ENCODE measurements at regions not wholly inside any gene's neighbourhood (a gene's known extent, or its start where the extent isn't known, plus 50 kb on each side); places are given as distances from the start of the nearest gene placed in this dataset.

DNA sequence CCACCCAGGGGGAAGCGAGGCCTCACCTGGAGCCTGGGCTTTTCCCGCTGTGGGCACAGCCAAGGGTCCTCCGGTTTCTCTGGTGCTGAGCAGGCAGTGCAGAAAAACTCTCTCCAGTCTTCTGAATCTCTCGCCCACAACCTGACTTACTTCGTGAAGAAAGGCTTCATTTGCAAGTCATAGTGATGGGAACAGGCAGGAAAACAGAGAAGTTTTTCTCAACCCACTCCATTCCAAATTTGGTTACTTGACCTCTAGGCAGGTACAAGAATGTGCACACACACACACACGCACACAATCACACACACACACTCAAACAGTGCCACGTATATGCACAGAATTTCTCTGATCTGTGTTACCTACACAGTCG, 524.5 kb downstream of the CD83 start:
- TF ChIP-seq EP300 (conservative IDR thresholded peaks at IDR 0.05; ENCODE audit: poor library complexity, severe bottlenecking) = no peak
- TF ChIP-seq, protein P1, sequence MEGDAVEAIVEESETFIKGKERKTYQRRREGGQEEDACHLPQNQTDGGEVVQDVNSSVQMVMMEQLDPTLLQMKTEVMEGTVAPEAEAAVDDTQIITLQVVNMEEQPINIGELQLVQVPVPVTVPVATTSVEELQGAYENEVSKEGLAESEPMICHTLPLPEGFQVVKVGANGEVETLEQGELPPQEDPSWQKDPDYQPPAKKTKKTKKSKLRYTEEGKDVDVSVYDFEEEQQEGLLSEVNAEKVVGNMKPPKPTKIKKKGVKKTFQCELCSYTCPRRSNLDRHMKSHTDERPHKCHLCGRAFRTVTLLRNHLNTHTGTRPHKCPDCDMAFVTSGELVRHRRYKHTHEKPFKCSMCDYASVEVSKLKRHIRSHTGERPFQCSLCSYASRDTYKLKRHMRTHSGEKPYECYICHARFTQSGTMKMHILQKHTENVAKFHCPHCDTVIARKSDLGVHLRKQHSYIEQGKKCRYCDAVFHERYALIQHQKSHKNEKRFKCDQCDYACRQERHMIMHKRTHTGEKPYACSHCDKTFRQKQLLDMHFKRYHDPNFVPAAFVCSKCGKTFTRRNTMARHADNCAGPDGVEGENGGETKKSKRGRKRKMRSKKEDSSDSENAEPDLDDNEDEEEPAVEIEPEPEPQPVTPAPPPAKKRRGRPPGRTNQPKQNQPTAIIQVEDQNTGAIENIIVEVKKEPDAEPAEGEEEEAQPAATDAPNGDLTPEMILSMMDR (IDR thresholded peaks at IDR 0.05; ENCODE audit: poor library complexity, severe bottlenecking) = no peak
- no peak for TF ChIP-seq MXI1 (conservative IDR thresholded peaks at IDR 0.05; ENCODE audit: poor library complexity, severe bottlenecking)
- no peak for TF ChIP-seq EZH2 (IDR thresholded peaks at IDR 0.05; ENCODE audit: borderline replicate concordance, insufficient read depth, low read length, poor library complexity, severe bottlenecking)
- TF ChIP-seq, protein P2, sequence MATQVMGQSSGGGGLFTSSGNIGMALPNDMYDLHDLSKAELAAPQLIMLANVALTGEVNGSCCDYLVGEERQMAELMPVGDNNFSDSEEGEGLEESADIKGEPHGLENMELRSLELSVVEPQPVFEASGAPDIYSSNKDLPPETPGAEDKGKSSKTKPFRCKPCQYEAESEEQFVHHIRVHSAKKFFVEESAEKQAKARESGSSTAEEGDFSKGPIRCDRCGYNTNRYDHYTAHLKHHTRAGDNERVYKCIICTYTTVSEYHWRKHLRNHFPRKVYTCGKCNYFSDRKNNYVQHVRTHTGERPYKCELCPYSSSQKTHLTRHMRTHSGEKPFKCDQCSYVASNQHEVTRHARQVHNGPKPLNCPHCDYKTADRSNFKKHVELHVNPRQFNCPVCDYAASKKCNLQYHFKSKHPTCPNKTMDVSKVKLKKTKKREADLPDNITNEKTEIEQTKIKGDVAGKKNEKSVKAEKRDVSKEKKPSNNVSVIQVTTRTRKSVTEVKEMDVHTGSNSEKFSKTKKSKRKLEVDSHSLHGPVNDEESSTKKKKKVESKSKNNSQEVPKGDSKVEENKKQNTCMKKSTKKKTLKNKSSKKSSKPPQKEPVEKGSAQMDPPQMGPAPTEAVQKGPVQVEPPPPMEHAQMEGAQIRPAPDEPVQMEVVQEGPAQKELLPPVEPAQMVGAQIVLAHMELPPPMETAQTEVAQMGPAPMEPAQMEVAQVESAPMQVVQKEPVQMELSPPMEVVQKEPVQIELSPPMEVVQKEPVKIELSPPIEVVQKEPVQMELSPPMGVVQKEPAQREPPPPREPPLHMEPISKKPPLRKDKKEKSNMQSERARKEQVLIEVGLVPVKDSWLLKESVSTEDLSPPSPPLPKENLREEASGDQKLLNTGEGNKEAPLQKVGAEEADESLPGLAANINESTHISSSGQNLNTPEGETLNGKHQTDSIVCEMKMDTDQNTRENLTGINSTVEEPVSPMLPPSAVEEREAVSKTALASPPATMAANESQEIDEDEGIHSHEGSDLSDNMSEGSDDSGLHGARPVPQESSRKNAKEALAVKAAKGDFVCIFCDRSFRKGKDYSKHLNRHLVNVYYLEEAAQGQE (IDR thresholded peaks at IDR 0.05; ENCODE audit: borderline replicate concordance) = no peak
- TF ChIP-seq POLR2AphosphoS5 (IDR thresholded peaks at IDR 0.05) = no peak
- no peak for TF ChIP-seq RAD21 (conservative IDR thresholded peaks at IDR 0.05)
- no peak for TF ChIP-seq TAF1 (IDR thresholded peaks at IDR 0.05; ENCODE audit: low read depth)
- no peak for TF ChIP-seq SMC3 (conservative IDR thresholded peaks at IDR 0.05; ENCODE audit: poor library complexity)
